CD14-positive monocyte (primary cell): ENCODE measurements at regions not wholly inside any gene's neighbourhood (a gene's known extent, or its start where the extent isn't known, plus 50 kb on each side); places are given as distances from the start of the nearest gene placed in this dataset.

Experiments
- DNase-seq, 3 donors: peaks; one replicate each; pipeline ENCODE4 v3.0.0-alpha.2; 2011 to 2022
- H2AFZ ChIP-seq: 2 replicates; pipeline ENCODE4 v1.6.0; 2012; ENCODE audit warnings: mild to moderate bottlenecking, low read depth, low read length, inconsistent platforms; ENCODE audit not compliant: insufficient read depth, poor library complexity, severe bottlenecking
- H3K27ac ChIP-seq, 2 donors: 1 replicate in 1 of 2; 2 replicates in 1 of 2; pipeline ENCODE4 v1.5.1; 2012 to 2013; ENCODE audit warnings: low read length in 2 of 2, control low read depth in 1 of 2, inconsistent platforms in 1 of 2, low read depth in 1 of 2, mild to moderate bottlenecking in 1 of 2
- H3K27me3 ChIP-seq, 2 donors: one replicate each; pipeline versions ENCODE4 v1.6.0 to v1.6.1; 2011 to 2013; ENCODE audit warnings: low read length in 2 of 2; ENCODE audit not compliant: control insufficient read depth in 2 of 2, insufficient read depth in 2 of 2
- H3K36me3 ChIP-seq, 2 donors: replicated peaks in 1 of 2; 1 replicate in 1 of 2; 2 replicates in 1 of 2; pipeline versions ENCODE4 v1.5.1 to v1.6.1; 2012 to 2013; ENCODE audit warnings: low read length in 2 of 2, control low read depth in 1 of 2, inconsistent platforms in 1 of 2, mild to moderate bottlenecking in 1 of 2; ENCODE audit not compliant: insufficient read depth in 2 of 2, control insufficient read depth in 1 of 2
- H3K4me1 ChIP-seq, 2 donors: 1 replicate in 1 of 2; 2 replicates in 1 of 2; pipeline versions ENCODE4 v1.5.1 to v1.6.1; 2012 to 2013; ENCODE audit warnings: low read length in 2 of 2, control low read depth in 1 of 2, inconsistent platforms in 1 of 2, mild to moderate bottlenecking in 1 of 2, moderate library complexity in 1 of 2; ENCODE audit not compliant: insufficient read depth in 2 of 2, control insufficient read depth in 1 of 2
- H3K4me2 ChIP-seq: replicated peaks from 2 replicates; pipeline ENCODE3; 2012; ENCODE audit warnings: low read length, moderate library complexity, mild to moderate bottlenecking; ENCODE audit not compliant: poor library complexity, severe bottlenecking; ENCODE audit errors: extremely low read depth
- H3K4me3 ChIP-seq, 3 experiments: fragments of 200-600 bp in 1 of 3; sonication (generic) in 1 of 3; replicated peaks in 1 of 3; 1 replicate in 2 of 3; 2 replicates in 1 of 3; pipeline ENCODE4 v1.5.1; 2011 to 2013; ENCODE audit warnings: low read length in 3 of 3, mild to moderate bottlenecking in 3 of 3, control low read depth in 2 of 3, low read depth in 2 of 3, inconsistent platforms in 1 of 3, moderate library complexity in 1 of 3
- H3K79me2 ChIP-seq: 2 replicates; pipeline ENCODE4 v1.6.0; 2012; ENCODE audit warnings: mild to moderate bottlenecking, control low read depth, inconsistent platforms, low read length, moderate library complexity; ENCODE audit not compliant: insufficient read depth
- H3K9ac ChIP-seq: 2 replicates; pipeline ENCODE4 v1.6.0; 2017; ENCODE audit warnings: low read length, mild to moderate bottlenecking; ENCODE audit not compliant: insufficient read depth, poor library complexity, severe bottlenecking
- H3K9me3 ChIP-seq, 2 donors: replicated peaks in 1 of 2; 1 replicate in 1 of 2; 2 replicates in 1 of 2; pipeline versions ENCODE4 v1.5.1 to v1.6.1; 2012 to 2013; ENCODE audit warnings: low read length in 2 of 2, control low read depth in 1 of 2; ENCODE audit not compliant: control insufficient read depth in 1 of 2, insufficient read depth in 1 of 2
- H4K20me1 ChIP-seq: 2 replicates; pipeline ENCODE4 v1.6.0; 2012; ENCODE audit warnings: mild to moderate bottlenecking, low read length, control low read depth, moderate library complexity; ENCODE audit not compliant: insufficient read depth
- H3K27ac Mint-ChIP-seq, 7 donors: one replicate each; pipeline ENCODE4 v1.8.0; 2020; ENCODE audit warnings: mild to moderate bottlenecking in 7 of 7, mixed read lengths in 7 of 7, moderate library complexity in 6 of 7, inconsistent platforms in 2 of 7
- H3K27me3 Mint-ChIP-seq, 3 donors: one replicate each; pipeline ENCODE4 v1.8.0; 2021 to 2022; ENCODE audit warnings: low read depth in 3 of 3, mild to moderate bottlenecking in 3 of 3, mixed read lengths in 3 of 3, moderate library complexity in 3 of 3, inconsistent platforms in 1 of 3
- H3K36me3 Mint-ChIP-seq, 2 donors: one replicate each; pipeline ENCODE4 v1.8.0; 2020; ENCODE audit warnings: mixed read lengths in 2 of 2, inconsistent platforms in 1 of 2, mild to moderate bottlenecking in 1 of 2
- H3K4me1 Mint-ChIP-seq: one replicate; pipeline ENCODE4 v1.8.0; 2020; ENCODE audit warnings: mild to moderate bottlenecking, mixed read lengths
- H3K4me3 Mint-ChIP-seq, 2 donors: one replicate each; pipeline ENCODE4 v1.8.0; 2020; ENCODE audit warnings: mild to moderate bottlenecking in 2 of 2, mixed read lengths in 2 of 2, moderate library complexity in 1 of 2
- H3K9me3 Mint-ChIP-seq, 7 donors: one replicate each; pipeline ENCODE4 v1.8.0; 2020 to 2022; ENCODE audit warnings: mixed read lengths in 7 of 7, mild to moderate bottlenecking in 6 of 7, moderate library complexity in 6 of 7, inconsistent platforms in 2 of 7
- CTCF ChIP-seq: fragments of 200-600 bp; IDR thresholded peaks from one replicate; pipeline ENCODE4 v1.8.0; 2022; ENCODE audit warnings: antibody characterized with exemption, mild to moderate bottlenecking
- WGBS: methylation state at CpG from one replicate; pipeline ENCODE4 v1.1.5; 2013; ENCODE audit warnings: missing lambda C conversion rate; ENCODE audit not compliant: insufficient coverage; 5-methylcytosine and 5-hydroxymethylcytosine counted together
- intact Hi-C, 2 donors: fragments of 100-400 bp; cut with micrococcal nuclease; formaldehyde crosslinking; loops; one replicate each; pipeline versions ENCODE4 v1.15.0 to v1.15.1; 2023

GRCh38 chrX:67893931-67894330 lies 350.1 kb downstream of the AR start:
- no peak for TF ChIP-seq CTCF
- Mint-ChIP-seq H3K27me3 (peaks cover 0 to 3% (median 0%) of the 10 kb centered on the region in 3 donors), H3K4me1 (no peaks in the 10 kb centered on the region), H3K27ac (no peak overlapping the region), H3K36me3 (no peaks in the 10 kb centered on the region), H3K9me3 (peaks cover 5 to 37% (median 14%) of the 10 kb centered on the region in 7 donors), H3K4me3 (no peak overlapping the region)
- intact Hi-C loops, result no loop called here
- Histone ChIP-seq H3K9ac (no peak overlapping the region), H3K27ac (no peak overlapping the region), H4K20me1 (no peaks in the 10 kb centered on the region), H3K4me2 (no peak overlapping the region), H3K4me3 (no peak overlapping the region), H2AFZ (no peak overlapping the region), H3K27me3 (no peaks in the 10 kb centered on the region), H3K79me2 (no peaks in the 10 kb centered on the region), H3K4me1 (no peaks in the 10 kb centered on the region), H3K9me3 (peaks cover 24% of the 10 kb centered on the region in 2 donors), H3K36me3 (no peaks in the 10 kb centered on the region)
- WGBS, result no CpG with 5 or more reads among the region's 2 CpGs
- DNase-seq, result no peak

DNA sequence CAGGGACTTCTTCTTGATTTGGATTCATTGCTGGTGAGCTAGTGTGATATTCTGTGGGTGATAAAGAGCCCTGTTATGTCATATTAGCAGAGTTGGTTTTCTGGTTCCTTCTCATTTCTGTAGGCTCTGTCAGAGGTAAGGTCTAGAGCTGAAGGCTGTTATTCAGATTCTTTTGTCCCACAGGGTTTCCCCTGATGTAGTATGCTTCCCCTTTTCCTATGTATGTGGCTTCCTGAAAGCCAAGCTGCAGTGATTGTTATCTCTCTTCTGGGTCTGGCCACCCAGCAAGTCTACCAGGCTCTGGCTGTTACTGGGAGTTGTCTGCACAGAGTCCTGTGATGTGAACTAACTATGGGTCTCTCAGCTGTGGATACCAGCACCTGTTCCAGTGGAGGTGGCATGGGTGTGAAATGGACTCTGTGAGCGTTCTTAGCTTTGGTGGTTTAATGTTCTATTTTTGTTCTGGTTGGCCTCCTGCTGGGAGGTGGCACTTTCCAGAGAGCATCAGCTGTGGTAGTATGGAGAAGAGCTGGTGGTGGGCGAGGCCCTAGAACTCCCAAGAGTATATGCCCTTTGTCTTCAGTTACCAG lies 373.7 kb downstream of the AR start:
- TF ChIP-seq CTCF, result no peak
- H3K36me3 Mint-ChIP-seq, result no peaks in the 10 kb centered on the region
- DNase-seq, result peak in 1 of 3 donors; percentile 33

More for the DNA sequence above, 373.7 kb downstream of the AR start:
- Mint-ChIP-seq H3K4me3 (no peak overlapping the region), H3K4me1 (peaks cover 5% of the 10 kb centered on the region), H3K9me3 (peaks cover 0 to 5% (median 0%) of the 10 kb centered on the region in 7 donors), H3K27me3 (peaks cover 0 to 3% (median 1%) of the 10 kb centered on the region in 3 donors), H3K27ac (peak overlapping the region in 1 of 7 donors; percentile 29)
- Histone ChIP-seq H3K9ac (no peak overlapping the region), H3K9me3 (no peaks in the 10 kb centered on the region), H3K27ac (no peak overlapping the region), H3K4me2 (no peak overlapping the region), H3K36me3 (no peaks in the 10 kb centered on the region), H4K20me1 (no peaks in the 10 kb centered on the region), H3K4me1 (peaks cover 0 to 2% of the 10 kb centered on the region in 2 donors), H3K27me3 (no peaks in the 10 kb centered on the region), H2AFZ (peak overlapping the region; percentile 11), H3K4me3 (no peak overlapping the region), H3K79me2 (no peaks in the 10 kb centered on the region)
- WGBS, result 0% methylated on average over 1 of the region's 2 CpGs
- intact Hi-C loops, result no loop called here
